HG02884 (cell line): ENCODE measurements at regions not wholly inside any gene's neighbourhood (a gene's known extent, or its start where the extent isn't known, plus 50 kb on each side); places are given as distances from the start of the nearest gene placed in this dataset.
"Not testable (repeated sequence)": the region's sequence is repeated elsewhere in the genome, so short reads cannot be mapped to it uniquely, and the experiment has no call there.

Experiments used
- ATAC-seq: cut with Tn5 transposase; IDR thresholded peaks from one replicate; pipeline ENCODE4 v1.9.1; 2021; ENCODE audit warnings: mild to moderate bottlenecking, moderate library complexity; ENCODE audit not compliant: unreplicated experiment

GRCh38 chr1:220475608-220476007, 52.3 kb upstream of the MARK1 start:
- ATAC-seq: not testable (repeated sequence)

GRCh38 chr1:220475141-220475540, 52.8 kb upstream of the MARK1 start:
- not testable (repeated sequence) for ATAC-seq

GRCh38 chr1:220473440-220473839, 54.5 kb upstream of the MARK1 start:
- ATAC-seq: no peak

GRCh38 chr1:220462752-220463151, 65.2 kb upstream of the MARK1 start:
- no peak for ATAC-seq

- no peak for ATAC-seq
Observed at GRCh38 chr1:220458936-220459335, 69.0 kb upstream of the MARK1 start.

- no peak for ATAC-seq
Observed at GRCh38 chr1:220457957-220458609, 69.9 kb upstream of the MARK1 start.

GRCh38 chr1:220455559-220455958, 72.4 kb upstream of the MARK1 start:
- ATAC-seq: no peak

GRCh38 chr1:220454155-220454777, 73.7 kb upstream of the MARK1 start:
- no peak for ATAC-seq

- ATAC-seq: no peak
Observed at GRCh38 chr1:220453371-220453770, 74.6 kb upstream of the MARK1 start.

- ATAC-seq: no peak
Observed at GRCh38 chr1:220451532-220451931, 76.4 kb upstream of the MARK1 start.

- no peak for ATAC-seq
Observed at GRCh38 chr1:220450927-220451326, 77.0 kb upstream of the MARK1 start.

GRCh38 chr1:220448217-220448616, 79.7 kb upstream of the MARK1 start:
- ATAC-seq: no peak

GRCh38 chr1:220444586-220444985, 83.3 kb upstream of the MARK1 start:
- not testable (repeated sequence) for ATAC-seq

- no peak for ATAC-seq
Observed at GRCh38 chr1:220441211-220441610, 86.7 kb upstream of the MARK1 start.

GRCh38 chr1:220438741-220439140, 89.2 kb upstream of the MARK1 start:
- no peak for ATAC-seq

GRCh38 chr1:220432408-220432807, 95.5 kb upstream of the MARK1 start:
- ATAC-seq: no peak

GRCh38 chr1:220431554-220432239, 96.2 kb upstream of the MARK1 start:
- no peak for ATAC-seq

GRCh38 chr1:220430586-220430985, 97.3 kb upstream of the MARK1 start:
- ATAC-seq: no peak

- ATAC-seq: no peak
Observed at GRCh38 chr1:220430059-220430458, 97.9 kb upstream of the MARK1 start.

GRCh38 chr1:220426989-220427388, 100.9 kb upstream of the MARK1 start:
- no peak for ATAC-seq

GRCh38 chr1:220425852-220426251, 102.1 kb upstream of the MARK1 start:
- no peak for ATAC-seq

GRCh38 chr1:220421508-220421907, 106.4 kb upstream of the MARK1 start:
- ATAC-seq: no peak
